ENCODE measurements at regions not wholly inside any gene's neighbourhood (a gene's known extent, or its start where the extent isn't known, plus 50 kb on each side); places are given as distances from the start of the nearest gene placed in this dataset.

DNA sequence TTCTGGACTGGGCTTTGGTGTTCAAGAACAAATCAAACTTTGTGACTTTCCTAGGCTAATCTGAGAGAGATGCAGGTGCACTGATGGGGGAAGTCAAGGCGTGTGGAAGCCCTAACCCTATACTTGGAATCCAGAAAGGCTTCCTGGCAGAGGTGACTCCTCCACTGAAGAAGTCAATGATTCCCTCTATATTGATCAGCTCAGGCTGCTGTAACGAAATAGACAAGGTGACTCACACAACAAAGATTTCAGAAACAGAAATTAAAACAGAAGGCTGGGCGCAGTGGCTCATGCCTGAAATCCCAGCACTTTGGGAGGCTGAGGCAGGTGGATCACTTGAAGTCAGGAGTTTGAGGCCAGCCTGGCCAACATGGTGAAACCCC lies 69.6 kb upstream of the GGTA1 start:
- DNase-seq (ENCODE audit: low read depth in 3 of 3) = no peak

DNA sequence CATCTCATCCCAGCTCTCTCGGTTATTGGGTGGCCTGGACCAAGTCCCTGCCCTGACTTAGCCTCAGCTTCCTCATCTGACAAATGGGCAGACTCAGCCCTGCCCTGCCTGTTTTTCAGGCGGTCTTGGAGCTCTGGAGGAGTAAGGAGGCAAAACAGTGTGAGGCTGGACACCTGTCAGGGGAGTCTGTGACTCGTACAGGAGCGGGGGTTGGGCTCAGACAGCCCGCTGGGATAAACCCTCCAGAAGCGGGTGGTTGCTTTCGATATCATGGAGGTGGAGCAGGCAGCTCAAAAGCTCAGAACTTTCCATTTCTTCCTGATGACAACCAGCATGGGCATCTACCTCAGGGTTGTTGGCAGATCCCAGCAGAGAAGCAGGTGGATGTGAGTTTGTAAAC lies 72.9 kb upstream of the GGTA1 start:
- no peak for DNase-seq (ENCODE audit: low read depth in 3 of 3)

DNA sequence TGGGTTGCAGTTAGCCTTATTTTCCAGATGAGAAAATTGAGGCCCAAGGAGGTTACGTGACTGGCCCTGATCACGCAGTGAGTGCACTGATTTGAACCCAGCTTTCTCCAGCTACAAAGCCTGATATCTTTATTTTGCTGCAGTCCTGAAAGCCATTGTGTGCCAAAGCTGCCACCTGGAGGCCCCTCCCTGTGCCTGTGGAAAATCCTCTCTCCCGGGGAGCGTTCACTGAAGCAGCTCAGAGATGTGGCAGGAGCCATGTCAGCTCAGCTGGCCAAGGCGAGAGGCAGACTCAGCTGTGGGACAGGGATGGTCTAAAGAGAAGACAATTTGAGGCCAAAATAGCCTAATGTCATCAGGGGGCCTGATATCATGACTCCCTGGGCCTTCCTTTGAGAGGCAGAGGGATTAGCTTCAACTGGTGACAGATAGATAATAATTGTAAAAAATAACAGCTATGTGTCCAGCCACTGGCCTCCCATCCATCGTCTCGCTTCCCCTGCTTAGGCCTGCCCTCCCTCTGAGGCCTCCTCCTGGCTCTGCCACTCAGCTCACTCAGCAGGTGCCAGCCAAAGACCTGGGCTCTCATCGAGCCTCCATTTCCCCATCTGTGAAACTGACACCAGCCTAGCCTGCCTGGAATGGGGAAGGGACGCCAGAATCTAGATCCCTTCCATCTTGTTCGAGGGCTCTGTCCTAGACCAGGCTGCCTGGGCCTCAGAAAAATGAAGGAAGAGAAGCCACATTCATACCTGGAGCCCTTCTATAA lies 74.3 kb upstream of the GGTA1 start:
- DNase-seq (ENCODE audit: low read depth in 3 of 3) = no peak

DNA sequence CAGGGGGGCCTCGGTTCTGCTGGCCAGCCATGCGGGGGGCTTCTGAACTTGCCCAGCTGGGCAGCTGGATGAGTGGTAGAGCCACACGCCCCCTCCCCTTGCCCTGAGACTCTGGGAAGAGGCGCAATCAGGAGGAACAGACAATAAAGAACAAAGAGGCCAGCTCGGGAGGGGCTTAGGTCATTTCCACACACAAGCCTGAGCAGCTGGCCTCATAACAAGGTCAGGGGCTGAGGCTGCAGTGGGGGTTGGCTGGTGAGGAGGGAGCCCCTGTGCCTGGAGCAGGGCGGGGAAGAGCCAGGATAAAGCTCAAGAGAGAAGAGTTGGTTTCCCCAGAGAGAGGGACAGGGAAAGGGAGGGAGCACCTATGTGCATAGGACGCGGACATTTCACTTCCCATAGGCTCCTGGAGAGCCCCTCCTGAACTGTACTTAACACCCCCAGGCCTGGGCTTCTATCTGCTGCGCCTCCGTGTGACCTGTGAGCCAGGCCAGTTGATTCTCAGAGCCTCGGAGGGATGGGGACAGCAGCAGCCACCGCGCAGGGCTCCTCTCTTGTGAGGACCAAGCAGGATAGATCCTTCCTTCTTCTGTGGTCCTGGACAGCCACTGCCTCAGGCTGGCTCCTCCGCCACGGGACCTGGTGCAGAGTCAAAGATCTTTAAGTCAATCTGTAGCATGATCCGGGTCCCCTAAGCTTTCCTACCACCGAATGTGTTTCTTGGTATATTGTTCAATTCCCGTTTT lies 75.3 kb upstream of the GGTA1 start:
- DNase-seq (ENCODE audit: low read depth in 3 of 3) = no peak

DNA sequence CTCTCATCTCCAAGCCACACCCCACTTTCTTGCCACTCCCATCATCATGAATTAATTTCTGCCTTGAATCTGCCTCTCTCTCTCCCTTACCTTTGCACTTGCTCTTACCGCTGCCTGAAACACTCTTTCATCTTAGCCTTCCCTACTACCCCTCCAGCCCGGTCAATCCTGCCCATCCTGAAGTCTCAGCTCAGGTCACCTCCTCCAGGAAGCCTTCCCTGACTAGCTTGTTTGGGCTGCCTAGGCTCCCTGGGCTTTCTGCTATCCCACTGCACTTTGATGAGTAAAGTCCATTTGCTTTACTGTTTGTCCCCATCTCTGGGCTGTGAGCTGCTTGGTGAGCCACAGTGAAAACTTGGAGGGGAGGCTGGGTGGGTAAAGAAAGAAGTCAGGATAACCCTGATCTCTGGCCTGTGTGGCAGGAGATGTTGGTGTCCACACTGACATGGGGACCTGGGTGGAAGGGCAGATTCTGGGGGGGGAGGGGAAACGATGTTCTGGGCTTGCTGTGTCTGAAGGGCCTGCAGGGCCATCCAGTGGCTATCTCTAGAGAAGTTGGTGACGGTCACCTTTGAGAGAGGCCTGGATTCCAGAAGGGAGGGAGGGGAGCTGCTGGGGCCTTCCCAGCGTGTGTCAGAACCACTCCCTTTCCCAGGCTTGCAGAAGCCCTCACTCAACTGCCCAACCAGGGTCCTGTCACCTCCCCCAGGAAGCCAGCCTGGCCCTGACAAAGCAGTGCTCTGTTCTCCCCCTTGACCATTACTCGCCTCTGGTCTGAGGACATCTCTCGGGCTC lies 75.0 kb upstream of the DAB2IP start:
- no peak for DNase-seq (ENCODE audit: low read depth in 3 of 3)

DNA sequence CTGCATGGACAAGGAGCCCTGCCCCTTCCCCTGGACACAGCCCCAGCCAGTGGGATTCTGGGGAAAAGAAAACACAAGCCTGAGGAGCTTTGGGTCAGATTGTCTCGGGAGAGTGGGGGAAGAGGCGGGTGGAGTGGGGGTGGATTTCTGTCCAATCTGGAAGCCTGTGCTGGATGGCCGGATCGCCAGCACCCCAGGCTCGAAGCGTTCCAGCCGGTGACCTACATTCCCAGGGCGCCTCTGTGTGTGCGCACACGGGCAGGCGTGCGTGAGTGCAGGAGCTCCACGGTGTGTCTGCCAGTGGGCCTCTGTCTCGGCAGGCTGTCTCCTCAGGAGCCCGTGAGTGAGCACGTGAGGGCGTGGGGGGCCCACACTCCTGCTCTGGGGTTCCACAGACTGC lies 74.3 kb upstream of the DAB2IP start:
- no peak for DNase-seq (ENCODE audit: low read depth in 3 of 3)

DNA sequence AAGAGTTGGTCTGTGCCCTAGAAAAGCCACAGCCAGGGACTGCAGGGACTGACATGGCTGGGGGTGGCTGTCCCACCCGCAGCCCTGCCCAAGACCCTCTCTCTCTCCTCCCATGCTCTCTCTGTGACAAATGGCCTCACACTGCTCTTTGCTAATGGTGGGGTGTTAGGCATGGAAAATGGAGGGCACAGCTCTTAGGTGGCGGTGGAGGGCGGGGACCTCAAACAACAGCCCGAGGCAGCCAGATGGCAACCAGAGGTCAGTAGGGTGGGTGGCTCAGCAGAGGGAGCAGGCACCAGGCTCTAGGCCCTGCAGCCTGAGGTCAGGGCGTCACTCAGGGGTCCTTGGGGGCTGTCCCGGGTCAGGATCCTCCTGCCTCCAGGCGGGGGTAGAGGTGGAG lies 73.9 kb upstream of the DAB2IP start:
- DNase-seq (ENCODE audit: low read depth in 3 of 3) = no peak

DNA sequence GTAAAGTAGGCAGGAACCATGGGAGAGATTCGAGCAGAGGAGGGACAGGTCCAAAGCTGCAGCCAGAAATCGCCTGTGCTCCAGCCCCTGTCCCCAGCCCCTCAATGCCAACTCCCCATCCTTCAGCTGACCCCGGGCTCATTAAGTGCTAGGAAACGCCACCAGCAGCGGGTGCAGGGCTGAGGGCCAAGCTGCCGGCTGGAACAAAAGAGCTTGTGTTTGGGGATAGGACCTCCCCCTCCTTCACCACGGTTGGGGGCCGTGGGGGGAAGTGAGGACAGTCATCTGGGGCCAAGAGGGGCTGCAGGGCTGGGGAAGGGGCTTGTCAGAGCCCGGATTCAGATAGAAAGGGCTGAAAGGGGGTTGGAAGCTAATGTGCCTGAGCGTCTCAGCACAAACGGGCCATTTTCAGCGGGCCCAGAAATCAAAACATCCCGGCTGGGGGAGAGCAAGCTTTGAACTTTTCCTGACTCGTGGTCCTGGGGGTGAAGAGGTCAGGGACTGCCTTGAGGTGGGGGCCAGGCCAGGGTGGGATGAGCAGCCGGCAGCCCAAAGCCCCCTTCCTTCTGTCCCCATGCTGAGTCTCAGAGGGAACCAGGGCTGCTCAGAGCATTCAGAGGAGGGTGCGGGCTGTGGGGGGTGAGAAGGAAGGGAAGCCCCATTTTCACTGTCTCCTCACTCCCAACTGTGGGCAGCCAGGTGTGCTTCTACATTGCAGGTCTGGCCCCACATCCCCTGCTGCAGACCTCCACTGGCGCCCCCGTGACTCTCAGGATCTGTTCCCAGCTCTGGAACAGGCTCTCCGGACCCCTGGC lies 69.4 kb upstream of the DAB2IP start:
- no peak for DNase-seq (ENCODE audit: low read depth in 3 of 3)

DNA sequence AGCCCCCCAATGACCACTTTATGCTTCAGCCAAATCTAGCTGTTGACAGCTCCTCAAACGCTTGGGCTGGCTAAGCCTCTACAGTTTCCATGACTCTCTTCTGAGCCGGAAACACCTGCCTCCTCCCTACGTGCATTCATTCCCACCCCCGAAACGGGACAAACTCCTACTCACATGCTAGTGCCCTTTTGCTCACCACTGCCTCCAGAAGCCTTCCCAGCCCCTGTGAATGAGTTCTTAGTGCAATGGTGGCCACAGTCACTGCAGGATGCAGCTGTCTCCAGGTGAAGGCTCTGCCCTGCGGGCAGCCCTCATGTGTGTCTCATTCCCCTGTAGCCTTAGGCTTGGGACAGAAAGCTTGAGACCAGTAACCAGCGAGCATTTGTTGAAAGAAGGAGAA lies 68.8 kb upstream of the DAB2IP start:
- DNase-seq (ENCODE audit: low read depth in 3 of 3) = no peak

DNA sequence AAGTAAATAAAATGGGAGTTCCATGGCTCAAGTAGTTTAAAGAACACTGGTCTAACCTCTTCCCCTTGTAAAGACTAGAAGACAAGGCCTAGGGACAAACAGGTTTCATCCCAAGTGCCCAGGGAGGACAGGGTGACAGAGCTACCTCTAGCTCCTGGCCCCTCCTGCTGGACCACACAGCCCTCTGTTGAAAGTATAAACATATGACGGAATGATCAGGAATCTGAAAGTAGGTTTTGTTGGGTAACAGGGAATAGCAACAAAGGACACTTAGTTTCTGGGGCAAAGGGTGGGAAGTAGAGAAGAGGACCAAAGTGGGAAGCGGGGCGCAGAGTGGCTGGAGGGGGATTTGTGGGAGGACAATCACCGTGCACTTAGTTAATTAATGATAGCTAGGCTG lies 67.0 kb upstream of the DAB2IP start:
- no peak for DNase-seq (ENCODE audit: low read depth in 3 of 3)

DNA sequence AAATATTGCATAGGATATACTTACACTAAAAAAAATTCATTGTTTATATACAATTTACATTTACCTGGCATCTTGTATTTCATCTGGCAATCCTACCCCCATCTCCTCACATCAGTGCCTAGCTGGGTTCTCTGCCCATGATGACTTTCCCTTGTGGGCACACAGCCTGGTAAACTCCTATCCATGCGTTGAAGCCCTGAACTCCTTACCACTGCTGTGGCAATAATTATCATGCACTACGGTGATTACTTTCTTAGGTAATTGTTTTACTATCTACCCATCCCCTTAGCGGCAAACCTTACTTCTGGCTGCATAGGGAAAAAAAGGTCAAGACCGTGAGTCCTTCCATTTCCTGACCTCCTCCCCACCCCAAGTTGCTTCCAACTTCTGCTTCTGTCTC lies 63.6 kb upstream of the DAB2IP start:
- no peak for DNase-seq (ENCODE audit: low read depth in 3 of 3)

DNA sequence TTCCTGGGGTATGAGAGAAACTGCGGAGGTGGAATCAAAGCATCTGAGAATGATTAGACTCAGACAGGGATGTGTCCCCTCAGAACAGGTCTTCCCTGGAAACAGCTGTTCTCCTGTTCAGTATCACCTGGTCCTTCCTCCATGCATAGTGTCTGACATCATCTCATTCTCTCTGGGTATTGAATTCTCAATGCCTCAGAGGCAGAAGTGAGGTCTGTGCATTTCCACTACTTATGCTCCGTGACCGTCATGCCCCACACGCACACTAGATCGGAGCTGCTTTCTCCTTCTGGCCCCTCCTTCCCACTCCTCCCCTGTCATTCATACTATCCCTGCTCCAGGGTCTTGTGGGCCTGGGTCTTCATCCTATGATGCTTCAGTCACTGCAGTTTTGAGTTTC lies 61.4 kb upstream of the DAB2IP start:
- no peak for DNase-seq (ENCODE audit: low read depth in 3 of 3)

DNA sequence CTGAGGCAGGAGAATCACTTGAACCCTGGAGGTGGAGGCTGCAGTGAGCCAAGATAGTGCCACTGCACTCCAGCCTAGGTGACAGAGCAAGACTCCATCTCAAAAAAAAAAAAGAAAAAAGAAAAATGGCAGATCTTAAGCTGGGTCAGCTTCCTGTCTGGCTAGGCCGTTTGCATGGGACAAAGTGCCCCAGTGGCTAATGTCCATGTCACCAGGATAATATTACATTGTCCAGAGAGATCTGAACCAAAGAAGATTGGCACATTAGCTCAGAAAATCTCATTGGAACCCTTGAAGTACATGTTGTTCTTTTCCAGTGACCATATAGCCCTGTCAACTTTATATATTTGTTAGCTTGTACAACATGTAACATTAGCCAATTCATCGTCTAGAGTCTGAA lies 59.2 kb upstream of the DAB2IP start:
- no peak for DNase-seq (ENCODE audit: low read depth in 3 of 3)

DNA sequence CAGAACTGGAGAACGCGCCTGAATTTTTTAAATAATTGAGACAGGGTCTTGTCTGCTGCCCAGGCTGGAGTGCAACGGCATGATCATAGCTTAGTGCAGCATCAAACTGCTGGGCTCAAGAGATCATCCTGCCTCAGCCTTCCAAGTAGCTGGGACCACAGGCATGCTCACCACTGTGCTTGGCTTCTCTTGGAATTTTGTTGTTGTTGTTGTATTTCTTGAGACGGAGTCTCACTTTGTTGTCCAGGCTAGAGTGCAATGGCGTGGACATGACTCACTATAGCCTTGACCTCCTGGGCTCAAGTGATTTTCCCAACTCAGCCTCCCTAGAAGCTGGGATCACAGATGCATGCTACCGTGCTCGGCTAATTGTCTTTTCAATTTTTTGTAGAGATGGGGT lies 58.4 kb upstream of the DAB2IP start:
- no peak for DNase-seq (ENCODE audit: low read depth in 3 of 3)

DNA sequence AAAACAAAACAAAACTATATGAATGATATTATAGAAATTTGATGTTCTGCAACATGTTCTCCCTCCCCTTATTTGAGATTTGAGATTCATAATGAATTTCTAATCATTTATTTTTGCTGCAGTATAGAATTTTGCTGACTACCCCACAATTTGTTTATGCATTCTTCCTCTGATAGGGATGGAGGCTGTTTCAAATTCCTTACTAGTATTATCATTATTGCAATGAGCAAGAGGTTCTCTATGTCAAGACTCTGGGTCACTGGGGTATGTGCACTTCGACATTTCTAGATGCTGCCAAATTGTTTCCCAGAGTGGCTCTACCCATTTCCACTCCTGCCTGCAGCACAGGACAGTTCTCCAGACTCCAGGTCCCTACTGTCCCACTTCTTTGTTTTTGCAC lies 54.9 kb upstream of the DAB2IP start:
- no peak for DNase-seq (ENCODE audit: low read depth in 3 of 3)

DNA sequence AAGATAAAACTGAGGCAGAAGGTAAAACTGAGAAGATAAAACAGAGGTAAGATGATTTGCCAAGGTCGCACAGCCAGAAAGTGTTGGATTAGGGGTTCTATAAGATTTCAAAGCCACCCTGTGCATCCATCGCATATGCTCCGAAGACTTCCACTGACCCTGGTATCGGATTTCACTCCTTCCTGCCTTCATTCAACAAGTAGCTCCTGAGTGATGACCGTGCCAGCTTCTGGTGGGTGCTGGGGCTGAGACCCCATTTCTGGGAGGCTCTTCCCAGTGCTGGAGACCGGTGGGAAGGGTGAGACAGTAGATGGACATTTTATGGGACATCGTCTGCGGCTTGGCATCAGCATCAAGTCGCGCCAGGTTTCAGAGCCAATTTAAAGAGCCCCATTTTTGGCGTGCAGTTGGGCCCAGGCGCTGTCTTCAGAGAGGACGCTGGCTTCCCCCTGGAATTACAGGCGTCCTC lies 53.7 kb upstream of the DAB2IP start:
- DNase-seq (ENCODE audit: low read depth in 3 of 3) = no peak

DNA sequence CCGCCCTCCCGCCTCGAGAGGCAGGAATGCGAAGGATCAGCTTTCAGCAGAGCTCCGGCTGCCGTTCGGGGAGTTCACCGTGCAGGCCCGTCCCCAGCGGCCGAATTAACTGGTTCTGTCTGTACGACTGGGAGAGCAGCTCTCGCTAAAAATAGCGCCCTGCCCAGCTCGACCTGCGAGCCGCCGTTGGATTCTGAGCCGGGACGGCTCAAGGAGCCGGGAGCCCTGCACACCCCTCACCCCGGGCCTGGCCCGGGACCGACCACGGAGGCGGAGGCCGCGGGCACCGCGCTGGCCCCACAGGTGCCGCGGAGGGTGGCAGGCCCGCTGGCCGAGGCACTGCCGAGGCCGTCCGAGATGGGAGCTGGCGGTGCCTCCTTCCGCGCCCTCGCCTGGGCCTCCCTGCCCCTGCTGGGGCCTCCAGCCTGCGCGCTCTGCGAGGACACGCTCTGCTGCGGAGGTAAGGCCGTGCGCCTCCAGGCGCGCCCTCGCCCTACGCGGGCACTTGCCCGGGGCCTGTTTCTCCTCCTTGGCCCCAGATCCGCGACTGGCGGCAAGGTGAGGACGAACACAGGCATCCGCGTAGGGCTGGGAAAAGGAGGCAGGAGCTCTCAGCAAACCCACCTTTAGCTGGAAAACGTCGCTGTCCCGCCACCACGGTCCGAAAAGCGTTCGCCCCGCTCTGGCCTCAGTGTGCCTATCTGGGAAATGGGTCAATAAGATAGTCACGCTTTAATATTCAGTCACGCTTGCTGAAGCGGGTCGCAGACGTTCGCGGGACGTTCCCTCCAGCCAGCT lies 53.1 kb upstream of the DAB2IP start:
- no peak for DNase-seq (ENCODE audit: low read depth in 3 of 3)

DNA sequence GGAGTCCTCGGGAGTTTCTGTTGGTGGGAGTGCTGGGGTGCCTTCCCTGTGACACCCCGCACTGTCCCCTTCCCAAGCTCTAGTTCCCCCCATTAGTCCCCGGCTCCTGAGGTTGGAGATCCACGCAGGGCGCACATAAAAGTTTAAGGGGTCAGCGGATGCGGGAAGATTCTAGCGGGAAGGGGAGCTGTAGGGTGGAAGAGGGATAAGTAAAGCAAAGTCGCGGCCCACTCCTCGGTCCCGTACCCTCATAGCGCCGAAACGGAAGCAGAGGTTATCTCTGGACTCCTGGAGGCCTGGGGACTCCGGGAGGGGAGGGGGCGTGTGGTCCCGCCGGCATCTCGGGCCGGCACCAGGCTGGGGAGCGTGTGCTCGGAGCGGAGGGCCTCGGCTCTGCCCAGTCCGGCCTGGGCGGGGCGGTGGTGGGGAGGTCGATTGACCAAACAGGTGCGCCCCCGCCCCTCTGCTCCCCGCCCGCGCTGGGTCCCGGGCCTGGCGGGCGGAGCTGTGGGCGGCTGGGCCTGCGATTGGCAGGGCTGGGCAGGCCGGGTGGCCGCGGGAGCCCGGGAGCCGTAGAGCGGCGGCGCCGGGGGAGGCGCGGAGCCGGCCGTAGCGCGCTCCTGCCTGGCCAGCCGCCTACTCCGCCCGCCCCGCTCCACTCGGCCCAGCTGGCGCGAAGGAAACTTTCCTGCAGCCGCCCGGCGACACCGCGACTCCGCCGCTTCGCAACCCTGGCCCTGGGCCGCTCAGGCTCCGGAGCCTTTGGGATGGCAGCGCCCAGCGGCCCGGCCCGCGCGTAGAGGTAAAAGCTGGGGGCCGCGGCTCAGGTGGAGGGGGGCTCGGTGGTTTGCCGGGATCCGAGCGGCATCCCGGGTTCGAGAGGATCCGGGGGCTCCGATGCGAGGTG lies 52.2 kb upstream of the DAB2IP start:
- no peak for DNase-seq (ENCODE audit: low read depth in 3 of 3)

DNA sequence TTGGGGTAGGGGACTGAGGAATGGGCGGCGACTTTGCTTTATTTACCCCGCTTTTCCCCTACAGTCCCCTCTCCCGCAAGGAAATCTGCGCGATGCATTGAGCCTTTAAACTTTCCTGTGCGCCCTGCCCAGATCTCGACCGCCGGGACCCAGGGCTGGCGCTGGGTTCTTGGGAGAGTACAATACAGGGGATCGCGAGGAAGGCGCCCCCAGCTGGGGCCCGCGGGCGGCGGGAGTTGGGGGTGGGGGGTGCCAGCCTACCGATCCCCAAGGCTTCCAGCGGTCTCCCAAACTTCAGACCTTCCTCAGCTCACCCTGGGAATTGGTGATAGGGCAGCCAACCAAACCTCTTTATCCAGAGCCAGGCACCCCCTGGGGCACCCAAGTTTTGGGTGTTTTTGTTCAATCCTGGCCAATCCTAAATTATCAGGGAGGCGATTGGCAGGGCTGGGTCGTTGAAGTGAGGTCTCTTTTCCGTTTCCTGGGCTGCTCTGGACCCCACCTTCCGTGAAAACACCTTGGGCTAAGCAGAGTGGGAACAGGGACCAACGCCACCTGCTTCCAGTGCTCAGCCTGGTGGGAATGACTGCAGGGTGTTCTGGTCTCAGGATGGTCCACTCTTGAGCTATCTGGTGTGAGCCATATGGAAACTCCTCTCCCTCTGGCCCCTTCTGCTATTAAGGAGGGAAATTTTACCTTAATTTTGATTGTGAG lies 51.4 kb upstream of the DAB2IP start:
- no peak for DNase-seq (ENCODE audit: low read depth in 3 of 3)

All from stimulated activated CD4-positive, alpha-beta T cell treated with anti-CD3 and anti-CD28 coated beads, TNF-alpha, amount 100 ng/mL, for 24 hours (primary cell).